Tibial nerve (tissue), 4 donors: ENCODE measurements at regions not wholly inside any gene's neighbourhood (a gene's known extent, or its start where the extent isn't known, plus 50 kb on each side); places are given as distances from the start of the nearest gene placed in this dataset.

Experiments used
- CTCF ChIP-seq, 5 experiments: fragments of 200-600 bp in 3 of 5; fragments of 450-650 bp in 2 of 5; sonication (generic) in 3 of 5; IDR thresholded peaks; one replicate each; pipeline ENCODE4 v1.5.1; 2016 to 2019; ENCODE audit warnings: antibody characterized with exemption in 5 of 5, mild to moderate bottlenecking in 3 of 5, moderate library complexity in 2 of 5
- EP300 ChIP-seq, 2 donors: sonication (generic); formaldehyde crosslinking; IDR thresholded peaks; one replicate each; pipeline ENCODE4 v1.6.1; 2017; ENCODE audit warnings: antibody characterized with exemption in 2 of 2, mild to moderate bottlenecking in 1 of 2
- POLR2A ChIP-seq, 2 donors: fragments of 450-650 bp; IDR thresholded peaks; one replicate each; pipeline ENCODE4 v1.6.1; 2017; ENCODE audit warnings: antibody characterized with exemption in 2 of 2, mild to moderate bottlenecking in 2 of 2, moderate library complexity in 2 of 2

GRCh38 chr6:81988871-81989270 lies 236.4 kb upstream of the TENT5A start:
- TF ChIP-seq CTCF (IDR thresholded peaks at IDR 0.05) (no peak), POLR2A (IDR thresholded peaks at IDR 0.05) (no peak), EP300 (IDR thresholded peaks at IDR 0.05) (no peak)
